ENCODE measurements at regions not wholly inside any gene's neighbourhood (a gene's known extent, or its start where the extent isn't known, plus 50 kb on each side); places are given as distances from the start of the nearest gene placed in this dataset.
"Not testable (repeated sequence)": the region's sequence is repeated elsewhere in the genome, so short reads cannot be mapped to it uniquely, and the experiment has no call there.

GRCh38 chr3:78277801-78278200 is 1237.9 kb downstream of the ROBO2 start:
- CTCF ChIA-PET = no interaction called here
- POLR2A ChIA-PET = no interaction called here

DNA sequence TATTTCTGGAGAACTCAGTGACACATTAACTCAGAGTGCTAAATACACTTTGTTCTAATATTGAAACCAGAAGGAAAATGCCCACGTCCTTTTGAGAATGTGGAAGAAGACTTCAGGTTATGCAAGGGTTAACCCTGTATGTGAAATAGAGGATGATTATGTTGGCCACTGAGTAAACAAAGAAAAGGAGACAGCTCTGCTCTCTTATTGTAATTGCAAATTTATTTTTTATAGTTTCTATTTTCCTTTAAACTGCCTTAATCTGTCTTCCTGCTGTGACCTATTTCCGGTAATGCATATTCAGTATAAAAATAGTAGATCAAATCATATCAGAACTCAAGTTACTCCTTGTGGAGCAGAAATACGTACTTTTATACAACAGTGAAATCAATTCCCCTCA is 1239.2 kb downstream of the ROBO2 start:
- ChIA-PET POLR2A (no interaction called here), CTCF (no interaction called here)

DNA sequence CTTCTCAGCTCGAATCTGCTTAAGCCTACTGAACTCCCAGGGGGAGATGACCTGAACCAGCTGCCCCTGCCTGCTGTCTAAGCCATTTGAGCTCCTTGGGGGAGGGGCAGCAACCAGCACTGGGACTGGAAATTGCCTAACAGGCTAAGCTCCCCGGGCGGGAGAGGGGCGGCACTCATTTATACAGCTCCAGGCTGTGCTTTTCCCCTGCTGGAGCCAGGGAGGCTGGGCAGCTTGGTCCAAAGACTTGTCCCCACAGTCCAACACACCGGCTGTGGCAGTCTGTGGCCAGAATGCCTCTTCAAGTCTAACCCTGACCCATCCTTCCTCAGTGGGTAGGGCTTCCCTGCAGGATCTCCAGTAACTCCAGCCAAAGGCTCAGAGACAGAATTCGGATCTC is 1241.5 kb downstream of the ROBO2 start:
- CTCF ChIA-PET = no interaction called here
- POLR2A ChIA-PET = no interaction called here

GRCh38 chr3:78283994-78284393 is 1244.1 kb downstream of the ROBO2 start:
- ChIA-PET POLR2A (no interaction called here), CTCF (no interaction called here)

GRCh38 chr3:78285032-78285728 is 1245.3 kb downstream of the ROBO2 start:
- CTCF ChIA-PET = no interaction called here
- POLR2A ChIA-PET = no interaction called here

- POLR2A ChIA-PET = no interaction called here
- CTCF ChIA-PET = no interaction called here
Measured at GRCh38 chr3:78287085-78287484, 1247.2 kb downstream of the ROBO2 start.

GRCh38 chr3:78293284-78293683 is 1253.4 kb downstream of the ROBO2 start:
- ChIA-PET CTCF (no interaction called here), POLR2A (no interaction called here)

DNA sequence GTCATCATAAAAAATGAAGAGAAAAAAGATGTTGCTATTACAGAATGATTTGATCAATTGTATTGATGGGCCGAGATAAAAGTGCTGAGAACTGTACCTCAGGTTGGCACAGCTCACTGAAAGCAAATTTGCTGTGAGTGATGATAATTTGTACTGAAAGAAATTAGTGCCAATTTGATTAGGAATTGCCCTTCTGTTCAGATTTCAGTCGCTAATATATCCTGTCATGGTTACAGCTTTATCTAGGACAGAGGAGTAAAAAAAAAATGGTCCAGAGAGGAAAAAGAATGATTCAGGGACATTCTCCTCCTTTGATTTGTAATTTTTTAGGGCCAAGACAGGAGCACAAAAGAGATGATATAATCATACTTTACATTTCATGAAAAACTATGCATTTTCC is 1264.2 kb downstream of the ROBO2 start:
- POLR2A ChIA-PET = no interaction called here

GRCh38 chr3:78312851-78313250 is 1273.0 kb downstream of the ROBO2 start:
- POLR2A ChIA-PET = no interaction called here
- CTCF ChIA-PET = no interaction called here

More for the DNA sequence above, 1264.2 kb downstream of the ROBO2 start:
- CTCF ChIA-PET = no interaction called here

- ChIA-PET POLR2A (no interaction called here), CTCF (no interaction called here)
Measured at GRCh38 chr3:78313332-78313731, 1273.4 kb downstream of the ROBO2 start.

DNA sequence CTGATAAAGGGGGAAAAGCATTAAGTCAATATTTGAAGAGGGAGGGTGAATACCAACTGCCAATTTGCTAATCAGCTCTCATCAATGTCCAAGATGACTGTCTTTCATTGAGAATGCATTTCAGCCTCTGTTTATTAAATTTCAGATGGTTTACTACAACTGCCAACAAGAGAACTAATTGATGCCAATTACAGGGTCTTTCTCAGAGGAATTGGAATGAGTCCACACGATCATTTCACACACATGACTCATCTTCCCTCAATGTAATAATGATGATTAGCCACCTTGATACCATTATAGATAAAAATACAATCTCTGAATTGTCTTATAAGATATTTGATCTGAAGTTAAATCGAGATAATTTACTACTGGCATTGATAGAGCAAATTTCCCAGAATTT is 1274.4 kb downstream of the ROBO2 start:
- ChIA-PET CTCF (no interaction called here), POLR2A (no interaction called here)

DNA sequence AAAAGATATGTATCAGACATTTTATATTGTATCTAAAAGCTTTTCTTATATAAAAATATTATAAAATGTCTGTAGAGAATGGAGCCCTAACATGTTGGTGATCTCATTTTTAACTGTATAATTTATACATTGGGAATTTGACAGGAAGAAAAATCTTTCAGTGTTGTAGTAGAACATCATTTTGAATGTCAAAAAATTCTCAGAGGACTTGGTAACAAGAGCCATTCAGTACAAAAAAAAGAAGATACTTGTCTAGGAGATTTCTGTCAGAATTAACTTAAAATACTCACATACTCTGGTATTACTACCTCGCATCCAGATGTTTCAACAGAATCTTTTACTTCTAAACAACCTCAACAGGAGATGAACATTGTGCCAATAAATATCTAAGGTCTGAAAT is 1277.9 kb downstream of the ROBO2 start:
- CTCF ChIA-PET = no interaction called here
- POLR2A ChIA-PET = no interaction called here

DNA sequence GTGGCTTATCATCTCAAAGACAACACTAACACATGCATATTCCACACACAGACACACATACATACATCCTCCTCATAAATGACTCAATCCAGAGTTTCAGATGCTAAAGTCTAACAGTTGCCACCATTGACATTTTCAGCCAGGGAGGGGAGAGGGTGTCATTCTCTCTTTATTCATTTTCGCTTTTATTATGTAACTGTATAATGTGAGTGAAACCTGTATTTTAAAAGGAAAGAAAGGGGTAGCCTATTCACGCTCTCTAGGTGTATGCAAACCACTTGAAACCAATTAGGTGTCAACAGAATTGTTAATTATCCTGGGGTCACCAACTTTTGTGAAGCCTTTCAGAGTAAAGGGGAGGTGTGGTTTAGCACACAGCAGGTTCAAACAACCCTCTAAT is 1282.9 kb downstream of the ROBO2 start:
- CTCF ChIA-PET = no interaction called here

GRCh38 chr3:78337801-78338211 is 1297.9 kb downstream of the ROBO2 start:
- ChIA-PET CTCF (no interaction called here), POLR2A (no interaction called here)

More for the DNA sequence above, 1282.9 kb downstream of the ROBO2 start:
- POLR2A ChIA-PET = no interaction called here

- ChIA-PET POLR2A (no interaction called here), CTCF (no interaction called here)
Measured at GRCh38 chr3:78338405-78338804, 1298.5 kb downstream of the ROBO2 start.

GRCh38 chr3:78343221-78343620 is 1303.3 kb downstream of the ROBO2 start:
- ChIA-PET POLR2A (no interaction called here), CTCF (no interaction called here)

DNA sequence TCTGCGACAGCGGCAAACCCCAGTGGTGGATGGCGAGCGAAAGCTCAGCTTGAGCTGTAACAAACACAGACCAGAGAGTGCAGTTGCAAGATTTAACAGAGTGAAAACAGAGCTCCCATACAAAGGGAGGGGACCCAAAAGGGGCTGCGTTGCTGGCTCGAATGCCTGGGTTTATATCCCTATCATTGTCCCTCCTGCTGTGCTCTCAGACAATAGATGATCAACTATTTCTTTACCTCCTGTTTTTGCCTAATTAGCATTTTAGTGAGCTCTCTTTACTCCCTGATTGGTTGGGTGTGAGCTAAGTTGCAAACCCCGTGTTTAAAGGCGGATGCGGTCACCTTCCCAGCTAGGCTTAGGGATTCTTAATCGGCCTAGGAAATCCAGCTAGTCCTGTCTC is 1304.4 kb downstream of the ROBO2 start:
- CTCF ChIA-PET, POLR2A ChIA-PET: not testable (repeated sequence)

DNA sequence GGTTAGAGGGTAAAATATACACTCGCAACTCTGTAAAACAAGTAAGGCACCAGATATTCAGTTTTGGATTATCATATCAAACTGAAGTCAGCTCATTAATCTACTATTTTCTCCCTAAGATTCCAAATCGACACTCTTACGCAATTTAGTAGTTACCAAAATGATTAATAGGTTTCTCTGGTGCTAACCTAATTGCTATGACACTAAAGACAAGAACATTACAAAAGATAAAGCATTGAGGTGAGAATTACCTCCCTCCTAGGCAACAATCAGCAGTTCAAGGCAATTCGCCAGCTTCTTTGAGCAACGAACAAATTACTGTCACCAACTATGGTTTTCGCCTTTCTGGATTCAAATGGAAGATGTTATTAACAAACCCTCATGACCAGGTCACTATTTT is 1305.0 kb downstream of the ROBO2 start:
- ChIA-PET POLR2A (no interaction called here), CTCF (no interaction called here)

- POLR2A ChIA-PET = no interaction called here
- CTCF ChIA-PET = no interaction called here
Measured at GRCh38 chr3:78347176-78347575, 1307.3 kb downstream of the ROBO2 start.

GRCh38 chr3:78348664-78349063 is 1308.8 kb downstream of the ROBO2 start:
- POLR2A ChIA-PET = no interaction called here
- CTCF ChIA-PET = no interaction called here

- ChIA-PET CTCF (no interaction called here), POLR2A (no interaction called here)
Measured at GRCh38 chr3:78349571-78349970, 1309.7 kb downstream of the ROBO2 start.

DNA sequence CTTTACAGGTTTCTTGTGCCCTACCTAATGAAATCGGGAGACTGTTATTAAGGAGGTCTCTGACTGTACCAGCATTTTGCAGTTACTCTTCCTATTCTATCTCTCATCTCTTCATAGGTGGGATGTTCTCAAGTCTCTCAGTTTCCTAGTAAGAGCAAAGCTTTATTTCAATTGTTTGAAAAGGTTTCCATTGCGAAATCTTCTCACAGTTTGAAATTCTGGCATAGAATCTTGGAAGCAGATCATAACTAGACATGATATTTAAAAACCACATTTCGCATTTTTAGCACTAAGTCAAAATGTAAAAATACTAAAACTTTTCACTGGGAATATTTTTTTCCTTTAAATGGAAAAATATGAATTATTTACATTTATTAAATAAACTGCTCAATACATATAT is 1311.4 kb downstream of the ROBO2 start:
- ChIA-PET CTCF (no interaction called here), POLR2A (no interaction called here)

GRCh38 chr3:78353231-78353630 is 1313.3 kb downstream of the ROBO2 start:
- POLR2A ChIA-PET = no interaction called here

More at GRCh38 chr3:78353231-78353630, 1313.3 kb downstream of the ROBO2 start:
- CTCF ChIA-PET = no interaction called here
